LNCAP (cell line): ENCODE measurements at regions not wholly inside any gene's neighbourhood (a gene's known extent, or its start where the extent isn't known, plus 50 kb on each side); places are given as distances from the start of the nearest gene placed in this dataset.

Experiments
- TF ChIP-seq, protein P1 (sequence below): fragments of 450-650 bp; IDR thresholded peaks from 2 replicates; pipeline ENCODE4 v1.5.1; 2017; ENCODE audit warnings: mild to moderate bottlenecking

DNA sequence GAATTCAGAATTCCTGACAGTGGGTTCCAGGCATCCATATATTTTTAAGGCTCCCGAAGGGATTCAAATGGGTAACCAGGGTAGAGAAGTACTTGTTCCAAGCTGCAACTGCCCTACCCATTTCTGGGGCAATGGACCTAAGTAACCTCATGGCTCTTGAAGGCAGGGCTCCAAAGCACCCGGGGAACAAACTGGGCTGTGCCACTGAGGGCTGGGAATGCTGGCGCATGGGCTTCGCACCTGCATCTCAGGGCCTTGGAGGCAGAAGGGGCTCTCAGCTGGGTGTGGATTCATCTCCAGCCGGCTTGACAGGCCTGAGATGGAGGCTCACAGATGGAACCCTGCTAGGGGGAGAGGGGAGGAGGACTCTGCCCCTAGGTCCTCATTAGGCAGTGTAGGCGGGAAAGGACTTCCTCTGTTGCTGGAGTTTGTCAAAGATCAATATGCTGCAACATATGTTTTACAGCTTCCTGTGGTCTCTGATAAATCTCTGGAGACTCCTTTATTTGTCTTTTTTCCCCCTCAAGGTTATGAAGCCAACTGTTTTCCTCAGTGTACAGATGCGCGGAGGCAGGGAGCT, 232.3 kb upstream of the NLRP1 start:
- TF ChIP-seq, protein P1, sequence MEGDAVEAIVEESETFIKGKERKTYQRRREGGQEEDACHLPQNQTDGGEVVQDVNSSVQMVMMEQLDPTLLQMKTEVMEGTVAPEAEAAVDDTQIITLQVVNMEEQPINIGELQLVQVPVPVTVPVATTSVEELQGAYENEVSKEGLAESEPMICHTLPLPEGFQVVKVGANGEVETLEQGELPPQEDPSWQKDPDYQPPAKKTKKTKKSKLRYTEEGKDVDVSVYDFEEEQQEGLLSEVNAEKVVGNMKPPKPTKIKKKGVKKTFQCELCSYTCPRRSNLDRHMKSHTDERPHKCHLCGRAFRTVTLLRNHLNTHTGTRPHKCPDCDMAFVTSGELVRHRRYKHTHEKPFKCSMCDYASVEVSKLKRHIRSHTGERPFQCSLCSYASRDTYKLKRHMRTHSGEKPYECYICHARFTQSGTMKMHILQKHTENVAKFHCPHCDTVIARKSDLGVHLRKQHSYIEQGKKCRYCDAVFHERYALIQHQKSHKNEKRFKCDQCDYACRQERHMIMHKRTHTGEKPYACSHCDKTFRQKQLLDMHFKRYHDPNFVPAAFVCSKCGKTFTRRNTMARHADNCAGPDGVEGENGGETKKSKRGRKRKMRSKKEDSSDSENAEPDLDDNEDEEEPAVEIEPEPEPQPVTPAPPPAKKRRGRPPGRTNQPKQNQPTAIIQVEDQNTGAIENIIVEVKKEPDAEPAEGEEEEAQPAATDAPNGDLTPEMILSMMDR: no peak

DNA sequence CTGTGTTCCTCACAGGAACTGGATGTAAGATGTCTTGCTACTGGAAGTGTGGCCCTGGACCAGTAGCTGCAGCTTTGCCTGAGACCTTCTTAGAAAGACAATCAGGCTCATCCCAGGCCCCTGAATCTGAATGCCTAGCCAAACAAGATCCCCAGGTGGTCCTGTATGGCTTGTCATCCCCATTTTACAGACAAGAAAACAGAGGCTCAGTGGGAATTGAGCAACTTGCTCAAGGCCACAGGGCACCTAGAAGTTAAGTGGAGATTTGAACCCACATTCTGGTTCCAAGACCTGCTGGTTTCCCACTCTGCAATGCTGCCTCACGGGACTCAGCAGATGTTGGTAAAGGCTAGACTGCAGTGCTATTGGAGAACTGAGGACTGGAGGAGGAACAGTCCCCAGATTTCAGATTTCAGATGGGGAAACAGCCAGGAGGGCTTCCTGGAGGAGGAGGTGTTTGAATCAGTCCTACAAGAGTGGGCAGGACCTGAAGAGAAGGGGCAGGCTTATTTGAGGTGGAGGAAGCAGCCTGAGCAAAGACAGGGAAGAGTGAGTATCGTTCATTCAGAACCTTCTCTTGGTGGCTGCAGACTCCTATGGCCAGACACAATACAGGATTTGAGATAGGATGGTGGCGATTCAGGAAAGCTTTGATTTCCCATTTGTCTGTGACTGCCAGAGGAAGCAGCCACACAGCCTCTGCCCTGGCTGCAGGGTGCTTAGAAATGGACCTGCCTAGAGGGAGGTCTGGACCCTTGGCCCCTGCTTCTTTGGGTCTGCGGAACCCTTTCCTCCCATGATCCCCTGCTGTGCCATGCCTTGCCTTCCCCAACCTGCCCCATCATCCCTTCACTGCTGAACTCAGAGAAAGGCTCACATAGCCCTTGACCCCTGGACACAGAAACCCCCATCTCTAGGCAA, 233.4 kb upstream of the NLRP1 start:
- TF ChIP-seq, protein P1: no peak

DNA sequence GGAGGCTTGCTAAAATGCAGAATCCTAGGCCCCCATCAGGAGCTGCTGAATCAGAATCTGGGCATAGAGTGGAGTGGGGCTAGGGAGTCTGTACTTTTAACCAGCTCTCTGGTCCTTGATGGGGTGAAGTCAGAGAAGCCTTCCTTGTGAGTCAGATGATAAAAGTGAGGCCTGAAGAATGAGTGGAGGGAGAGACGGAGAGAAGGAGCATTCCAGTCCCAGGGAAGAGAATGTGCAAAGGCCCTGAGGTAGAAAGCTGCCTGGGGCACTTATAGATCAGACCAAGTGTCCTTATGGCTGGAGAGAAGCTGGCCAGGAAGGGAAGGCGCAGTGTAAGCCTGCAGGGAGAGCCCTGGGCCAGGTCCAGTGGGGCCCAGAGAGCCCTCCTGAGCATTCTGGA, 235.1 kb upstream of the NLRP1 start:
- TF ChIP-seq, protein P1: no peak

DNA sequence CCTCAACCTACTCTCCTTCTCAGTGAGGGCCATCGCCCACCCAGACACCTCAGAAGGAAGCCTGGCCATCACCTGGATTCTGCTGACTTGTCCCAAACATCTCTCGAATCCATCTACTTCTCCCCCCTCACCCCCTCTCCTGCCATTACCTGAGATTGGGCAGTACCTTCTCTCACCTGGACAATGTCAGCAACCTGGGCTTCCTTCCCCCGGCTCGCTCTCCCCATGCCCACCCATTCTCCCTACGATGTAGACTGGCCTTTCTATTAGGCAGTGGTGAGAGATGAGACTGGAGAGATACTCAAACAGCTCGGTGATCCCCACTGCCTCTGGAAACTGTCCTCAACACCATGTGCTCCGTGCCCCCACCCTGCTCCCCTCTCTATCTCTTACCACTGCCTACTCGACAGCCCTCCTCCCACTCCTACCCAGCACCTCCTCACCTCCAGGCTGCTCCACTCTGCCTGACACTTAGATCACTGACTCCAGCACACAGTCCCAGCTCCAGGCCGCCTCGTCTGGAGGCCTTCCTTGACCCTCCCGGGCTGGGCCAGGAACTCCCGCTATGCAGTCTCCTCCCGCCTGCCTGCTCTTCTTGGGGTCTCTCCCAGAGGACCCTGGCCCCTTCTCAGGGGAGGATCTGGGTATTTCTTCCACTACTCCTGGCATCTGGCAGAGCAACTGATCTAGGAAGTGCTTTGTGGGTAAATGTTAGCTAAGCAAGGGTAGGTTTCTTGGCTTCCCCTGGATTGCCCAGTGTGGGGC, 235.8 kb upstream of the NLRP1 start:
- TF ChIP-seq, protein P1: no peak

DNA sequence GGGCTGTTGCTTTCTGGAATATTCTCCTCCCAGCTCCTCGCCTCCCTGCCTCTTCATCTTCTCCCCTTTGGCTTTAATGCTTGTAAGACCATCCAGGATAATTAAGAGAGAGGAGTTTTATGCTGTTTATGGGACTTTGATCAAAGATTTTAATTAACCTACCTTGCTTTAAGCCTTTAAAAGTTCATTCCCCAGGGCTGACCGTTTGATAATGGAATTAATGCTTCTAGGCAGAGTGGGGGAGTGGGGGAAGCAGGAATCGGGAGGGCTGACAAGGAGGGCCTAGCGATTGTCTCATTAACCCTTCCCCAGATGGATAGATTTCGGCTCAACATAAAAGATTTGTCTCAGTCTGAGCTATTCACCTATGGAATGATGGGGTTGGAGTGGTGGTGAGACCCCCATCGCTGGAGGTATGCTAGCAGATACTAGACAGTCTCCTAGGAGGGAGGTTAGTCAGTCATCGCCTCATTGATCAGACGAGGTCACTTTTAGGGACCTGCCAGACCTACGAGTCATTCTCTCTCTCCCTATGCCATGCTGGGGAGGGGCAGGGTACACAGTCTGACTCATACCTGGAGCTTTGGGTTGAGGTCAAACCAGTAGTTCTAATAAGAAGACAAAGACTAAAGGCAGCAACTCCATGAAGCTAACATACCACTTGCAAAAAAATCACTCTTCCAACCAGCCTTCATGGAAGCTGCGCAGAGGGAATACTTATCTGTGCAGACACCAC, 236.6 kb upstream of the NLRP1 start:
- TF ChIP-seq, protein P1: no peak

DNA sequence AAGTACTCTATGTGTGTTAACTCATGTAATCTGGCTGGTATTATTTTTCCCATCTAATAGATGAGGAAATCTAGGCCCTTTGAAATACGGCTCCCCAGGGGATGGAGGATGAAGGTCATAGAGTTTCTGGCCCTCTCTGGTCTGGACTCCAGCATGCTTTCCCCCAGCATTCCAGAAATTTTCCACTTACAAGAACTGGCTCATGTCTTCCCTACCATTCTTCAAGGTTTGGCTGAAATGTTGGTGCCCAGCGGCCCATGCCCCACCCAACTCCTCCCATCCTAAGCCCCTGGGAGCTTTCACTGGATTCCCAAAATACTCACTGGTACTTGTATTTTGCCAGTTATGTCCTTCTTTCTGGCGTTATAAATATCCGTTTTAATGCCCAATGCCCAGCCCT, 237.5 kb upstream of the NLRP1 start:
- TF ChIP-seq, protein P1: no peak
